Testis (tissue), 2 donors: ENCODE measurements at regions not wholly inside any gene's neighbourhood (a gene's known extent, or its start where the extent isn't known, plus 50 kb on each side); places are given as distances from the start of the nearest gene placed in this dataset.
"Not testable (repeated sequence)": the region's sequence is repeated elsewhere in the genome, so short reads cannot be mapped to it uniquely, and the experiment has no call there.

ENCODE experiments used
- POLR2A ChIP-seq: fragments of 450-650 bp; IDR thresholded peaks from one replicate; pipeline ENCODE4 v1.6.1; 2017; ENCODE audit warnings: antibody characterized with exemption, mild to moderate bottlenecking, moderate library complexity
- TF ChIP-seq, protein P1 (sequence below), 3 experiments: fragments of 450-650 bp in 2 of 3; fragments of 200-600 bp in 1 of 3; sonication (generic) in 1 of 3; IDR thresholded peaks; one replicate each; pipeline ENCODE4 v1.5.1; 2016 to 2019; ENCODE audit warnings: antibody characterized with exemption in 3 of 3, mild to moderate bottlenecking in 2 of 3, moderate library complexity in 1 of 3

DNA sequence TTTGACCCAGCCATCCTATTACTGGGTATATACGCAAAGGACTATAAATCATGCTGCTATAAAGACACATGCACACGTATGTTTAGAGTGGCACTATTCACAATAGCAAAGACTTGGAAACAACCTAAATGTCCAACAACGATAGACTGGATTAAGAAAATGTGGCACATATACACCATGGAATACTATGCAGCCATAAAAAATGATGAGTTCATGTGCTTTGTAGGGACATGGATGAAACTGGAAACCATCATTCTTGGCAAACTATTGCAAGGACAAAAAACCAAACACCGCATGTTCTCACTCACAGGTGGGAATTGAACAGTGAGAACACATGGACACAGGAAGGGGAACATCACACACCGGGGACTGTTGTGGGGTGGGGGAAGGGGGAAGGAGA, 117.1 kb upstream of the ECI2 start:
- TF ChIP-seq, protein P1, sequence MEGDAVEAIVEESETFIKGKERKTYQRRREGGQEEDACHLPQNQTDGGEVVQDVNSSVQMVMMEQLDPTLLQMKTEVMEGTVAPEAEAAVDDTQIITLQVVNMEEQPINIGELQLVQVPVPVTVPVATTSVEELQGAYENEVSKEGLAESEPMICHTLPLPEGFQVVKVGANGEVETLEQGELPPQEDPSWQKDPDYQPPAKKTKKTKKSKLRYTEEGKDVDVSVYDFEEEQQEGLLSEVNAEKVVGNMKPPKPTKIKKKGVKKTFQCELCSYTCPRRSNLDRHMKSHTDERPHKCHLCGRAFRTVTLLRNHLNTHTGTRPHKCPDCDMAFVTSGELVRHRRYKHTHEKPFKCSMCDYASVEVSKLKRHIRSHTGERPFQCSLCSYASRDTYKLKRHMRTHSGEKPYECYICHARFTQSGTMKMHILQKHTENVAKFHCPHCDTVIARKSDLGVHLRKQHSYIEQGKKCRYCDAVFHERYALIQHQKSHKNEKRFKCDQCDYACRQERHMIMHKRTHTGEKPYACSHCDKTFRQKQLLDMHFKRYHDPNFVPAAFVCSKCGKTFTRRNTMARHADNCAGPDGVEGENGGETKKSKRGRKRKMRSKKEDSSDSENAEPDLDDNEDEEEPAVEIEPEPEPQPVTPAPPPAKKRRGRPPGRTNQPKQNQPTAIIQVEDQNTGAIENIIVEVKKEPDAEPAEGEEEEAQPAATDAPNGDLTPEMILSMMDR (IDR thresholded peaks at IDR 0.05), result not testable (repeated sequence)
- TF ChIP-seq POLR2A, result not testable (repeated sequence)
